T1000 (cell line): ENCODE measurements at regions not wholly inside any gene's neighbourhood (a gene's known extent, or its start where the extent isn't known, plus 50 kb on each side); places are given as distances from the start of the nearest gene placed in this dataset.
"Not testable (repeated sequence)": the region's sequence is repeated elsewhere in the genome, so short reads cannot be mapped to it uniquely, and the experiment has no call there.

Source experiments
- DNase-seq: peaks from one replicate; lab custom pipeline; 2025; ENCODE audit warnings: mixed read lengths; lab: John Stamatoyannopoulos, UW

GRCh38 chrY:19053806-19054205 is 280.3 kb upstream of the HSFY2 start:
- no peak for DNase-seq

- no peak for DNase-seq
Observed at GRCh38 chrY:19051021-19051420, 277.5 kb upstream of the HSFY2 start.

GRCh38 chrY:19042984-19043442 is 269.5 kb upstream of the HSFY2 start:
- DNase-seq: no peak

GRCh38 chrY:19042306-19042958 is 268.9 kb upstream of the HSFY2 start:
- DNase-seq: no peak

GRCh38 chrY:19026631-19027030 is 253.1 kb upstream of the HSFY2 start:
- no peak for DNase-seq

GRCh38 chrY:19023934-19024333 is 250.4 kb upstream of the HSFY2 start:
- DNase-seq: no peak

GRCh38 chrY:19020193-19020592 is 246.7 kb upstream of the HSFY2 start:
- no peak for DNase-seq

GRCh38 chrY:19016990-19017389 is 243.5 kb upstream of the HSFY2 start:
- no peak for DNase-seq

- DNase-seq: no peak
Observed at GRCh38 chrY:19015854-19016253, 242.3 kb upstream of the HSFY2 start.

- DNase-seq: no peak
Observed at GRCh38 chrY:19015213-19015612, 241.7 kb upstream of the HSFY2 start.

- no peak for DNase-seq
Observed at GRCh38 chrY:19012985-19013384, 239.4 kb upstream of the HSFY2 start.

- no peak for DNase-seq
Observed at GRCh38 chrY:19011605-19012090, 238.1 kb upstream of the HSFY2 start.

- DNase-seq: no peak
Observed at GRCh38 chrY:19006234-19006633, 232.7 kb upstream of the HSFY2 start.

- no peak for DNase-seq
Observed at GRCh38 chrY:19005579-19005978, 232.0 kb upstream of the HSFY2 start.

GRCh38 chrY:18997635-18998240 is 224.2 kb upstream of the HSFY2 start:
- DNase-seq: no peak

GRCh38 chrY:18993480-18993879 is 219.9 kb upstream of the HSFY2 start:
- DNase-seq: no peak

GRCh38 chrY:18992684-18993083 is 219.1 kb upstream of the HSFY2 start:
- not testable (repeated sequence) for DNase-seq

GRCh38 chrY:18989356-18989755 is 215.8 kb upstream of the HSFY2 start:
- DNase-seq: no peak

GRCh38 chrY:18966001-18966400 is 192.5 kb upstream of the HSFY2 start:
- no peak for DNase-seq

GRCh38 chrY:18958846-18959245 is 185.3 kb upstream of the HSFY2 start:
- peak; percentile 50 for DNase-seq

GRCh38 chrY:18951657-18952435 is 178.3 kb upstream of the HSFY2 start:
- DNase-seq: no peak

GRCh38 chrY:18951019-18951418 is 177.5 kb upstream of the HSFY2 start:
- DNase-seq: no peak

- DNase-seq: no peak
Observed at GRCh38 chrY:18936831-18937230, 163.3 kb upstream of the HSFY2 start.
